HepG2 (cell line): ENCODE measurements at regions not wholly inside any gene's neighbourhood (a gene's known extent, or its start where the extent isn't known, plus 50 kb on each side); places are given as distances from the start of the nearest gene placed in this dataset.

ENCODE experiments used
- ATAC-seq: fragments of 200-7000 bp; cut with Tn5 transposase; 3 replicates; pipeline ENCODE4 v1.9.1; 2020; ENCODE audit warnings: mild to moderate bottlenecking, moderate library complexity
- BruUV-seq: library from RNA; stranded (reverse); fragments of 400-500 nt; replicated peaks from 2 replicates; lab custom pipeline; 2021; lab: Mats Ljungman, UMichigan
- CTCF ChIA-PET: fragments of 300-600 bp; formaldehyde crosslinking; extraction: SDS; loops from one replicate; lab custom pipeline; 2021; ENCODE audit warnings: low total read pairs, inconsistent platforms, low intra/inter-chr PET ratio; lab: Yijun Ruan, JAX
- POLR2A ChIA-PET: fragments of 350-600 bp; sonication (Branson Sonifier 250); formaldehyde crosslinking; loops from one replicate; lab custom pipeline; 2020; ENCODE audit warnings: antibody characterized with exemption, inconsistent platforms; lab: Yijun Ruan, JAX
- DNase-seq: peaks from one replicate; pipeline ENCODE4 v3.0.0-alpha.2; 2015; ENCODE audit warnings: low spot score
- FAIRE-seq: peaks from 3 replicates; lab custom pipeline; 2011; peaks lifted over from hg19 to GRCh38; lab: Jason Lieb, UNC
- H2AFZ ChIP-seq: one replicate; pipeline ENCODE4 v1.6.1; 2011; ENCODE audit warnings: low read length, inconsistent platforms
- H3K27ac ChIP-seq: fragments of 300-600 bp; 3 replicates; pipeline ENCODE4 v1.8.0; 2011; ENCODE audit warnings: mixed run types, mild to moderate bottlenecking, mixed read lengths, low read length, inconsistent platforms; ENCODE audit not compliant: insufficient read depth; ENCODE audit errors: extremely low read length
- H3K27me3 ChIP-seq, 2 experiments: fragments of 200-600 bp in 1 of 2; 2 replicates in 1 of 2; 3 replicates in 1 of 2; pipeline versions ENCODE4 v1.6.0 to v1.8.0; 2011; ENCODE audit warnings: low read length in 2 of 2, mild to moderate bottlenecking in 2 of 2, moderate library complexity in 2 of 2, inconsistent platforms in 1 of 2; ENCODE audit not compliant: insufficient read depth in 2 of 2, control insufficient read depth in 1 of 2
- H3K36me3 ChIP-seq, 2 experiments: fragments of 200-600 bp in 1 of 2; replicated peaks in 1 of 2; 2 replicates in 1 of 2; 3 replicates in 1 of 2; pipeline versions ENCODE4 v1.5.1 to v1.8.0; 2011; ENCODE audit warnings: low read length in 2 of 2, inconsistent platforms in 1 of 2; ENCODE audit not compliant: insufficient read depth in 2 of 2, control insufficient read depth in 1 of 2
- H3K4me1 ChIP-seq: 2 replicates; pipeline ENCODE4 v1.5.1; 2012; ENCODE audit warnings: low read length, inconsistent platforms; ENCODE audit not compliant: insufficient read depth
- H3K4me2 ChIP-seq: 2 replicates; pipeline ENCODE4 v1.6.0; 2011; ENCODE audit warnings: low read depth, low read length, inconsistent platforms
- H3K4me3 ChIP-seq, 3 experiments: fragments of 200-600 bp in 1 of 3; sonication (generic), shearing (Covaris generic) in 1 of 3; replicated peaks in 1 of 3; 2 replicates each; pipeline ENCODE4 v1.5.1; 2011 to 2016; ENCODE audit warnings: low read length in 3 of 3, inconsistent platforms in 2 of 3, low read depth in 2 of 3, mild to moderate bottlenecking in 2 of 3, control low read depth in 1 of 3, mixed read lengths in 1 of 3; ENCODE audit not compliant: insufficient read depth in 1 of 3
- H3K79me2 ChIP-seq: one replicate; pipeline ENCODE4 v1.6.1; 2011; ENCODE audit warnings: low read length, inconsistent platforms; ENCODE audit not compliant: insufficient read depth
- H3K9ac ChIP-seq: 2 replicates; pipeline ENCODE4 v1.6.0; 2011; ENCODE audit warnings: mild to moderate bottlenecking, low read depth, low read length, inconsistent platforms; ENCODE audit not compliant: insufficient read depth
- H3K9me3 ChIP-seq: 2 replicates; pipeline ENCODE4 v1.5.1; 2012; ENCODE audit warnings: mild to moderate bottlenecking, low read length
- H4K20me1 ChIP-seq: 2 replicates; pipeline ENCODE4 v1.6.0; 2011; ENCODE audit warnings: inconsistent platforms, mild to moderate bottlenecking, low read length, moderate library complexity; ENCODE audit not compliant: insufficient read depth
- DBP ChIP-seq: sonication (generic); formaldehyde crosslinking; IDR thresholded peaks from 2 replicates; pipeline ENCODE4 v1.4.0; 2020; ENCODE audit warnings: missing genetic modification reagents; ENCODE audit errors: not compliant biosample characterization
- HNRNPL ChIP-seq: fragments of 200-400 bp; formaldehyde crosslinking; IDR thresholded peaks from 2 replicates; pipeline ENCODE4 v1.6.1; 2017; ENCODE audit warnings: mild to moderate bottlenecking, low read depth, low read length
- RELA ChIP-seq: sonication (generic); formaldehyde crosslinking; IDR thresholded peaks from 2 replicates; pipeline ENCODE4 v1.4.0; 2020; ENCODE audit warnings: missing genetic modification reagents
- THYN1 ChIP-seq: sonication (generic); formaldehyde crosslinking; IDR thresholded peaks from 2 replicates; pipeline ENCODE4 v1.8.1; 2023; ENCODE audit warnings: low read depth, mild to moderate bottlenecking, moderate library complexity, missing genetic modification reagents, borderline replicate concordance
- ZNF207 ChIP-seq: fragments of 450-650 bp; IDR thresholded peaks from 2 replicates; pipeline ENCODE4 v1.6.1; 2016; ENCODE audit warnings: antibody characterized with exemption, borderline replicate concordance
- ZNF572 ChIP-seq: sonication (generic); formaldehyde crosslinking; IDR thresholded peaks from 2 replicates; pipeline ENCODE4 v1.5.1; 2020; ENCODE audit warnings: mild to moderate bottlenecking, missing genetic modification reagents
- WGBS: methylation state at CpG from one replicate; pipeline ENCODE4 v1.1.6; 2017; ENCODE audit warnings: low lambda C conversion rate; 5-methylcytosine and 5-hydroxymethylcytosine counted together
- in situ Hi-C: cut with HindIII; loops from 2 replicates; pipeline ENCODE4 v1.10.0; 2017; ENCODE audit warnings: low pct_unique_long_range_greater_than_20kb; ENCODE audit not compliant: extremely low pct_ligation_motif_present
- intact Hi-C: fragments of 100-400 bp; cut with micrococcal nuclease; formaldehyde crosslinking; loops from one replicate; pipeline ENCODE4 v1.10.0; 2022; ENCODE audit not compliant: unreplicated experiment
- TF ChIP-seq, protein P1 (sequence below): sonication (generic); formaldehyde crosslinking; IDR thresholded peaks from 2 replicates; pipeline ENCODE4 v1.5.0; 2020; ENCODE audit warnings: mild to moderate bottlenecking, low read depth, missing genetic modification reagents, borderline replicate concordance
- TF ChIP-seq, protein P2 (sequence below): sonication (generic); formaldehyde crosslinking; IDR thresholded peaks from 2 replicates; pipeline ENCODE4 v1.4.0; 2020; ENCODE audit warnings: mild to moderate bottlenecking, low read depth, missing genetic modification reagents
- TF ChIP-seq, protein P3 (sequence below): sonication (generic); formaldehyde crosslinking; IDR thresholded peaks from 2 replicates; pipeline ENCODE4 v1.4.0; 2020; ENCODE audit warnings: mild to moderate bottlenecking, missing genetic modification reagents

GRCh38 chr12:125245581-125246557, 180.6 kb downstream of the AACS start:
- TF ChIP-seq RELA (CRISPR knock-in tag) (no peak), HNRNPL (no peak), ZNF572 (CRISPR knock-in tag) (no peak), THYN1 (CRISPR knock-in tag) (no peak), ZNF207 (no peak), DBP (no peak)
- TF ChIP-seq, protein P1, sequence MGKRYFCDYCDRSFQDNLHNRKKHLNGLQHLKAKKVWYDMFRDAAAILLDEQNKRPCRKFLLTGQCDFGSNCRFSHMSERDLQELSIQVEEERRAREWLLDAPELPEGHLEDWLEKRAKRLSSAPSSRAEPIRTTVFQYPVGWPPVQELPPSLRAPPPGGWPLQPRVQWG (CRISPR knock-in tag): no peak
- TF ChIP-seq, protein P2, sequence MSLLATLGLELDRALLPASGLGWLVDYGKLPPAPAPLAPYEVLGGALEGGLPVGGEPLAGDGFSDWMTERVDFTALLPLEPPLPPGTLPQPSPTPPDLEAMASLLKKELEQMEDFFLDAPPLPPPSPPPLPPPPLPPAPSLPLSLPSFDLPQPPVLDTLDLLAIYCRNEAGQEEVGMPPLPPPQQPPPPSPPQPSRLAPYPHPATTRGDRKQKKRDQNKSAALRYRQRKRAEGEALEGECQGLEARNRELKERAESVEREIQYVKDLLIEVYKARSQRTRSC (CRISPR knock-in tag): no peak
- TF ChIP-seq, protein P3, sequence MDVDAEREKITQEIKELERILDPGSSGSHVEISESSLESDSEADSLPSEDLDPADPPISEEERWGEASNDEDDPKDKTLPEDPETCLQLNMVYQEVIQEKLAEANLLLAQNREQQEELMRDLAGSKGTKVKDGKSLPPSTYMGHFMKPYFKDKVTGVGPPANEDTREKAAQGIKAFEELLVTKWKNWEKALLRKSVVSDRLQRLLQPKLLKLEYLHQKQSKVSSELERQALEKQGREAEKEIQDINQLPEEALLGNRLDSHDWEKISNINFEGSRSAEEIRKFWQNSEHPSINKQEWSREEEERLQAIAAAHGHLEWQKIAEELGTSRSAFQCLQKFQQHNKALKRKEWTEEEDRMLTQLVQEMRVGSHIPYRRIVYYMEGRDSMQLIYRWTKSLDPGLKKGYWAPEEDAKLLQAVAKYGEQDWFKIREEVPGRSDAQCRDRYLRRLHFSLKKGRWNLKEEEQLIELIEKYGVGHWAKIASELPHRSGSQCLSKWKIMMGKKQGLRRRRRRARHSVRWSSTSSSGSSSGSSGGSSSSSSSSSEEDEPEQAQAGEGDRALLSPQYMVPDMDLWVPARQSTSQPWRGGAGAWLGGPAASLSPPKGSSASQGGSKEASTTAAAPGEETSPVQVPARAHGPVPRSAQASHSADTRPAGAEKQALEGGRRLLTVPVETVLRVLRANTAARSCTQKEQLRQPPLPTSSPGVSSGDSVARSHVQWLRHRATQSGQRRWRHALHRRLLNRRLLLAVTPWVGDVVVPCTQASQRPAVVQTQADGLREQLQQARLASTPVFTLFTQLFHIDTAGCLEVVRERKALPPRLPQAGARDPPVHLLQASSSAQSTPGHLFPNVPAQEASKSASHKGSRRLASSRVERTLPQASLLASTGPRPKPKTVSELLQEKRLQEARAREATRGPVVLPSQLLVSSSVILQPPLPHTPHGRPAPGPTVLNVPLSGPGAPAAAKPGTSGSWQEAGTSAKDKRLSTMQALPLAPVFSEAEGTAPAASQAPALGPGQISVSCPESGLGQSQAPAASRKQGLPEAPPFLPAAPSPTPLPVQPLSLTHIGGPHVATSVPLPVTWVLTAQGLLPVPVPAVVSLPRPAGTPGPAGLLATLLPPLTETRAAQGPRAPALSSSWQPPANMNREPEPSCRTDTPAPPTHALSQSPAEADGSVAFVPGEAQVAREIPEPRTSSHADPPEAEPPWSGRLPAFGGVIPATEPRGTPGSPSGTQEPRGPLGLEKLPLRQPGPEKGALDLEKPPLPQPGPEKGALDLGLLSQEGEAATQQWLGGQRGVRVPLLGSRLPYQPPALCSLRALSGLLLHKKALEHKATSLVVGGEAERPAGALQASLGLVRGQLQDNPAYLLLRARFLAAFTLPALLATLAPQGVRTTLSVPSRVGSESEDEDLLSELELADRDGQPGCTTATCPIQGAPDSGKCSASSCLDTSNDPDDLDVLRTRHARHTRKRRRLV: no peak
- WGBS: 13% methylated on average over 11 of the region's 21 CpGs
- no TSS peak for BruUV-seq
- Histone ChIP-seq H2AFZ (no peak overlapping the region), H3K9me3 (no peaks in the 10 kb centered on the region), H3K4me1 (no peaks in the 10 kb centered on the region), H4K20me1 (no peaks in the 10 kb centered on the region), H3K9ac (no peak overlapping the region), H3K4me3 (no peak overlapping the region), H3K27me3 (peaks cover 6 to 80% of the 10 kb centered on the region in 2 experiments), H3K27ac (no peak overlapping the region), H3K36me3 (no peaks in the 10 kb centered on the region), H3K79me2 (no peaks in the 10 kb centered on the region), H3K4me2 (no peak overlapping the region)
- ChIA-PET POLR2A (no interaction called here), CTCF (no interaction called here)
- in situ Hi-C loops: no loop called here
- DNase-seq (no peak), FAIRE-seq (no peak), ATAC-seq (no peak; the same call in 2 of the 3 replicates)
- intact Hi-C loops: no loop called here
